MCF 10A (cell line): ENCODE measurements at regions not wholly inside any gene's neighbourhood (a gene's known extent, or its start where the extent isn't known, plus 50 kb on each side); places are given as distances from the start of the nearest gene placed in this dataset.

ENCODE experiments used
- BruUV-seq: library from RNA; stranded (reverse); fragments of 400-500 nt; replicated peaks from 2 replicates; lab custom pipeline; 2021; lab: Mats Ljungman, UMichigan
- CTCF ChIA-PET: fragments of 300-600 bp; sonication (Branson Sonifier 250); formaldehyde crosslinking; extraction: SDS; loops from one replicate; lab custom pipeline; 2021; ENCODE audit warnings: antibody characterized with exemption, inconsistent platforms; lab: Yijun Ruan, JAX
- POLR2A ChIA-PET: fragments of 300-600, 350-650 bp; sonication (Branson Sonifier 250); formaldehyde crosslinking; extraction: SDS; loops from one replicate; lab custom pipeline; 2020; ENCODE audit warnings: antibody characterized with exemption, inconsistent platforms; lab: Yijun Ruan, JAX
- DNase-seq: peaks from one replicate; pipeline ENCODE4 v3.0.0-alpha.2; 2018; ENCODE audit not compliant: unreplicated experiment
- H3K27ac Mint-ChIP-seq: one replicate; pipeline ENCODE4 v1.8.0; 2022; ENCODE audit warnings: mild to moderate bottlenecking, low read depth, mixed read lengths; ENCODE audit not compliant: unreplicated experiment
- H3K27me3 Mint-ChIP-seq: one replicate; pipeline ENCODE4 v1.8.0; 2022; ENCODE audit warnings: mixed read lengths; ENCODE audit not compliant: insufficient read depth, unreplicated experiment
- H3K36me3 Mint-ChIP-seq: one replicate; pipeline ENCODE4 v1.8.0; 2022; ENCODE audit warnings: mild to moderate bottlenecking, moderate library complexity, mixed read lengths; ENCODE audit not compliant: insufficient read depth, unreplicated experiment
- H3K4me1 Mint-ChIP-seq: one replicate; pipeline ENCODE4 v1.8.0; 2022; ENCODE audit warnings: mixed read lengths; ENCODE audit not compliant: insufficient read depth, unreplicated experiment
- H3K4me3 Mint-ChIP-seq: one replicate; pipeline ENCODE4 v1.8.0; 2022; ENCODE audit warnings: mild to moderate bottlenecking, moderate library complexity, mixed read lengths; ENCODE audit not compliant: unreplicated experiment
- H3K9me3 Mint-ChIP-seq: one replicate; pipeline ENCODE4 v1.8.0; 2022; ENCODE audit warnings: mixed read lengths; ENCODE audit not compliant: unreplicated experiment
- intact Hi-C: fragments of 100-400 bp; cut with micrococcal nuclease; formaldehyde crosslinking; loops from 2 replicates; pipeline ENCODE4 v1.14.1; 2022
- TF ChIP-seq, protein P1 (sequence below): fragments of 200-600 bp; IDR thresholded peaks from one replicate; pipeline ENCODE4 v1.8.0; 2022; ENCODE audit warnings: antibody characterized with exemption, mild to moderate bottlenecking; ENCODE audit not compliant: unreplicated experiment

DNA sequence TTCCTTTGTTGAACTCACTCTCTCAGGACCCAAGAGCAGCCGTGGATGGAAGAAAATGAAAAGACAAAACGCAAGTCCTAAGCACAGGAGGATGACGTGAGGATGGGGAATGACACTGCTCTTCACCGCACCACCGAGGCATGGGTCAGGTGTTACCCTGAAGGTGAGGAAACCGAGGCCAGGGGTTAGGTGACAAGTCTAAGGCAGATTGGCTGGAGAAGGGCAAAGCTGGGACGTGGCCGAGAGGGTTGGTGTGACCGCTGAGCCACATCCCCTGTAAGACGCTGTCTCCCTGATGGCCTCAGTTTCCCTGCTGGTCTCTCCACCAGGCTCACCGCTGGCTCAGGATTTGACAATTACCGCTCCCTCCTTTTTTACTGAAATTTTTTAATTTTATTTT is 284.4 kb downstream of the CTTN start:
- Mint-ChIP-seq H3K27ac (no peak overlapping the region), H3K4me3 (no peak overlapping the region), H3K27me3 (no peaks in the 10 kb centered on the region), H3K9me3 (peaks cover 46% of the 10 kb centered on the region), H3K36me3 (peaks cover 5% of the 10 kb centered on the region), H3K4me1 (no peaks in the 10 kb centered on the region)
- intact Hi-C loops: no loop called here
- TF ChIP-seq, protein P1, sequence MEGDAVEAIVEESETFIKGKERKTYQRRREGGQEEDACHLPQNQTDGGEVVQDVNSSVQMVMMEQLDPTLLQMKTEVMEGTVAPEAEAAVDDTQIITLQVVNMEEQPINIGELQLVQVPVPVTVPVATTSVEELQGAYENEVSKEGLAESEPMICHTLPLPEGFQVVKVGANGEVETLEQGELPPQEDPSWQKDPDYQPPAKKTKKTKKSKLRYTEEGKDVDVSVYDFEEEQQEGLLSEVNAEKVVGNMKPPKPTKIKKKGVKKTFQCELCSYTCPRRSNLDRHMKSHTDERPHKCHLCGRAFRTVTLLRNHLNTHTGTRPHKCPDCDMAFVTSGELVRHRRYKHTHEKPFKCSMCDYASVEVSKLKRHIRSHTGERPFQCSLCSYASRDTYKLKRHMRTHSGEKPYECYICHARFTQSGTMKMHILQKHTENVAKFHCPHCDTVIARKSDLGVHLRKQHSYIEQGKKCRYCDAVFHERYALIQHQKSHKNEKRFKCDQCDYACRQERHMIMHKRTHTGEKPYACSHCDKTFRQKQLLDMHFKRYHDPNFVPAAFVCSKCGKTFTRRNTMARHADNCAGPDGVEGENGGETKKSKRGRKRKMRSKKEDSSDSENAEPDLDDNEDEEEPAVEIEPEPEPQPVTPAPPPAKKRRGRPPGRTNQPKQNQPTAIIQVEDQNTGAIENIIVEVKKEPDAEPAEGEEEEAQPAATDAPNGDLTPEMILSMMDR: no peak
- POLR2A ChIA-PET: no interaction called here
- CTCF ChIA-PET: no interaction called here
- no peak for DNase-seq
- no TSS peak for BruUV-seq

DNA sequence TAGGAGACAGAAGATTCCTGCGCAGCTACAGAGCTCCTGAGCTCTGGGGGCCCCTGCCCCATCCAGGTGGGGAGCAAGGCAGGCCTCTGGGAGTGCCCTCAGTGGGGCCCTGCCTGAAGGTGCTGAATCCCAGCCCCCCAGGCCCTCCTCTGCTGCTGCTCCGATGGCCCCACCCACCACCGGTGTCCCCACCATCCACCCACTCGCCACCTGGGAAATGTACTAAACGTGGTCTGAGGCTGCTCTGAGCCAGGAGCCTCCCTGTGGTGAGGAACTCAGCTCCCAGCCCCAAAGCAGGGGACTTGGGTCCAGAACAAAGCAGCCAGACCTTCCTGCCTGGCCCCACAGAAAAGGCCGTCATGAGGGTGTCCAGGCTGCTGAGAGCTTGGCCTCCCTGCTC is 289.4 kb downstream of the CTTN start:
- no peaks in the 10 kb centered on the region for H3K4me1 Mint-ChIP-seq
- POLR2A ChIA-PET: no interaction called here
- H3K27ac Mint-ChIP-seq: no peak overlapping the region
- intact Hi-C loops: no loop called here
- TF ChIP-seq, protein P1: no peak
- no peak overlapping the region for H3K4me3 Mint-ChIP-seq
- H3K36me3 Mint-ChIP-seq: no peaks in the 10 kb centered on the region
- H3K27me3 Mint-ChIP-seq: no peaks in the 10 kb centered on the region
- no TSS peak for BruUV-seq
- DNase-seq: no peak
- CTCF ChIA-PET: interaction anchor here (0.6 kb wide), 1 partner anchor 242 kb away, joined by 4 read pairs; no protein-coding TSS in a partner anchor
- H3K9me3 Mint-ChIP-seq: peaks cover 50% of the 10 kb centered on the region

DNA sequence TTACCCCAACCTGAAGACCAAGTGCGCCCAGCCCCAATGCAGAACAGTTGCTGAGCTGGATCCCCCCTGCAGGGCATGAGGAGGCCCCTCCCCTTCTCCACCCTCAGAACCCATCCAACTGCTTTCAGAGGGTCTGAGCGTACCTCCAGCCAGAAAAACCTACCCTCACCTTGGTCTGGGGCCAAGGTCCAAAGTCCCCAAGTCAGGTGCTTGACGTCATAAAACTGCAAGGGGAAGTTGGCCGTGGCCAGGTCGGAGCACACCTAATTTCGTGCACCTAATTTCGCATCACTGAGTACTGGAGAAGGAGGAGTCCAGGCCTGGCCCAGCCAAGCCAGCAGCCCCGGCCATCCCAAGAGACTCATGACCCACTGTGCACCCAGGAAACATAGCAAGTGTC is 289.8 kb downstream of the CTTN start:
- POLR2A ChIA-PET: no interaction called here
- intact Hi-C loops: no loop called here
- no TSS peak for BruUV-seq

DNA sequence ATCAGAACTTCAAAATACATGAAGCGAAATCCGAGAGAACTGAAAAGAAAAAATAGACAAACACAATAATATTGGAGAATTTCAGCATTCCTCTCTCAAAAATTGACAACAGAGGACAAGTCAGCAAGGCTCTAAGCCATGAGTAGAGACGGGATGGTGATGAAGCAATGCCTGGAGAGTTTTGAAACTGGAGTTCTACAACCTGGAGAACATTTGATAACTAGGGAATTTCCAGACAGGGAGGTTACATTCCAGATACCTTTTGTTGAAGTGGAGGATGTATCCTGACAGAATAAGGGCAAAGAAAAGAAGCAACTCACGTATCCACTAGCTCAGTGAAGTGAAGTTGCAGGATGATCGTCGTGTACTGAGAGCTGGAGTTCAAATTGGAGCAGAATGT is 291.4 kb downstream of the CTTN start:
- H3K27ac Mint-ChIP-seq: no peak overlapping the region
- no peaks in the 10 kb centered on the region for H3K36me3 Mint-ChIP-seq
- no peaks in the 10 kb centered on the region for H3K4me1 Mint-ChIP-seq
- peaks cover 56% of the 10 kb centered on the region for H3K9me3 Mint-ChIP-seq
- no TSS peak for BruUV-seq
- CTCF ChIA-PET: no interaction called here
- no peak overlapping the region for H3K4me3 Mint-ChIP-seq
- H3K27me3 Mint-ChIP-seq: no peaks in the 10 kb centered on the region
- POLR2A ChIA-PET: no interaction called here
- intact Hi-C loops: no loop called here
- TF ChIP-seq, protein P1: no peak
- no peak for DNase-seq

More for the DNA sequence above, 289.8 kb downstream of the CTTN start:
- TF ChIP-seq, protein P1: no peak
- Mint-ChIP-seq H3K27ac (no peak overlapping the region), H3K4me3 (no peak overlapping the region), H3K9me3 (peaks cover 50% of the 10 kb centered on the region), H3K27me3 (no peaks in the 10 kb centered on the region), H3K36me3 (no peaks in the 10 kb centered on the region), H3K4me1 (no peaks in the 10 kb centered on the region)
- no peak for DNase-seq
- CTCF ChIA-PET: interaction anchor here (0.6 kb wide), 1 partner anchor 242 kb away, joined by 4 read pairs; no protein-coding TSS in a partner anchor
